IMR-90 (cell line): ENCODE measurements at regions not wholly inside any gene's neighbourhood (a gene's known extent, or its start where the extent isn't known, plus 50 kb on each side); places are given as distances from the start of the nearest gene placed in this dataset.

Source experiments
- ATAC-seq: fragments of 200-7000 bp; cut with Tn5 transposase; 2 replicates; pipeline ENCODE4 v1.9.1; 2020; ENCODE audit warnings: low read depth, mild to moderate bottlenecking, moderate library complexity
- BruUV-seq: library from RNA; stranded (reverse); fragments of 400-500 nt; replicated peaks from 2 replicates; lab custom pipeline; 2021; lab: Mats Ljungman, UMichigan
- CTCF ChIA-PET: fragments of 300-600 bp; formaldehyde crosslinking; extraction: SDS; loops from one replicate; lab custom pipeline; 2021; ENCODE audit warnings: antibody characterized with exemption; lab: Yijun Ruan, JAX
- POLR2A ChIA-PET: fragments of 300-600 bp; sonication (Branson Sonifier 250); formaldehyde crosslinking; loops from one replicate; lab custom pipeline; 2022; ENCODE audit warnings: antibody characterized with exemption; ENCODE audit not compliant: unreplicated experiment; lab: Charles Lee
- DNase-seq: peaks from one replicate; pipeline ENCODE4 v3.0.0; 2013
- H2AFZ ChIP-seq: replicated peaks from 2 replicates; pipeline ENCODE3; 2013; ENCODE audit warnings: low read length, mild to moderate bottlenecking; ENCODE audit not compliant: poor library complexity
- H2AK5ac ChIP-seq: 2 replicates; pipeline ENCODE4 v1.6.1; 2013; ENCODE audit warnings: low read depth, low read length, inconsistent platforms
- H2AK9ac ChIP-seq: replicated peaks from 2 replicates; pipeline ENCODE3; 2013; ENCODE audit warnings: mild to moderate bottlenecking, low read depth, low read length, moderate library complexity; ENCODE audit not compliant: poor library complexity
- H2BK120ac ChIP-seq: 2 replicates; pipeline ENCODE4 v1.6.1; 2013; ENCODE audit warnings: low read depth, low read length, inconsistent platforms
- H2BK15ac ChIP-seq: 3 replicates; pipeline ENCODE4 v1.6.1; 2013; ENCODE audit warnings: low read depth, low read length, inconsistent platforms
- H2BK20ac ChIP-seq: 2 replicates; pipeline ENCODE4 v1.6.1; 2013; ENCODE audit warnings: low read depth, mild to moderate bottlenecking, inconsistent platforms, low read length, moderate library complexity
- H2BK5ac ChIP-seq: 2 replicates; pipeline ENCODE4 v1.6.1; 2013; ENCODE audit warnings: mild to moderate bottlenecking, low read depth, low read length, inconsistent platforms; ENCODE audit not compliant: poor library complexity, severe bottlenecking
- H3K14ac ChIP-seq: replicated peaks from 2 replicates; pipeline ENCODE4 v1.6.1; 2013; ENCODE audit warnings: low read depth, low read length, inconsistent platforms
- H3K18ac ChIP-seq: 2 replicates; pipeline ENCODE4 v1.6.1; 2013; ENCODE audit warnings: low read depth, low read length, control low read depth
- H3K23ac ChIP-seq: 2 replicates; pipeline ENCODE4 v1.6.1; 2013; ENCODE audit warnings: low read depth, low read length, inconsistent platforms
- H3K27ac ChIP-seq: 2 replicates; pipeline ENCODE4 v1.5.1; 2013; ENCODE audit warnings: mild to moderate bottlenecking, control low read depth, low read length; ENCODE audit not compliant: insufficient read depth
- H3K27me3 ChIP-seq: 2 replicates; pipeline ENCODE4 v1.6.1; 2013; ENCODE audit warnings: low read length; ENCODE audit not compliant: control insufficient read depth, insufficient read depth
- H3K36me3 ChIP-seq: 2 replicates; pipeline ENCODE4 v1.6.1; 2013; ENCODE audit warnings: low read length, mixed read lengths; ENCODE audit not compliant: control insufficient read depth, insufficient read depth
- H3K4ac ChIP-seq: 2 replicates; pipeline ENCODE4 v1.6.1; 2013; ENCODE audit warnings: low read depth, low read length, inconsistent platforms
- H3K4me1 ChIP-seq: 2 replicates; pipeline ENCODE4 v1.6.1; 2013; ENCODE audit warnings: low read length, mixed read lengths; ENCODE audit not compliant: control insufficient read depth, insufficient read depth
- H3K4me2 ChIP-seq: 2 replicates; pipeline ENCODE4 v1.6.1; 2013; ENCODE audit warnings: low read depth, mild to moderate bottlenecking, control low read depth, low read length, moderate library complexity
- H3K4me3 ChIP-seq: 2 replicates; pipeline ENCODE4 v1.5.1; 2013; ENCODE audit warnings: low read depth, mild to moderate bottlenecking, control low read depth, low read length, moderate library complexity; ENCODE audit not compliant: insufficient read depth
- H3K56ac ChIP-seq: 2 replicates; pipeline ENCODE4 v1.6.1; 2013; ENCODE audit warnings: low read length, inconsistent platforms; ENCODE audit not compliant: insufficient read depth; ENCODE audit errors: extremely low read depth
- H3K79me1 ChIP-seq, 2 experiments: 2 replicates each; pipeline ENCODE4 v1.6.1; 2013; ENCODE audit warnings: low read length in 2 of 2, inconsistent platforms in 1 of 2, low read depth in 1 of 2
- H3K9ac ChIP-seq: 2 replicates; pipeline ENCODE4 v1.6.1; 2013; ENCODE audit warnings: low read depth, low read length, control low read depth
- H3K9me1 ChIP-seq: 2 replicates; pipeline ENCODE4 v1.6.1; 2013; ENCODE audit warnings: low read length, inconsistent platforms; ENCODE audit not compliant: insufficient read depth
- H3K9me3 ChIP-seq: 2 replicates; pipeline ENCODE4 v1.6.1; 2013; ENCODE audit warnings: low read length; ENCODE audit not compliant: control insufficient read depth, insufficient read depth
- H4K20me1 ChIP-seq: 2 replicates; pipeline ENCODE4 v1.6.1; 2013; ENCODE audit warnings: low read length, inconsistent platforms; ENCODE audit not compliant: insufficient read depth
- H4K5ac ChIP-seq: 2 replicates; pipeline ENCODE4 v1.6.1; 2013; ENCODE audit warnings: mild to moderate bottlenecking, low read depth, low read length, control low read depth
- H4K8ac ChIP-seq, 2 experiments: 2 replicates each; pipeline ENCODE4 v1.6.1; 2013; ENCODE audit warnings: low read depth in 2 of 2, low read length in 2 of 2, control low read depth in 1 of 2, inconsistent platforms in 1 of 2
- H4K91ac ChIP-seq: 2 replicates; pipeline ENCODE4 v1.6.1; 2013; ENCODE audit warnings: low read depth, low read length, inconsistent platforms; ENCODE audit not compliant: insufficient read depth
- BHLHE40 ChIP-seq: fragments of 150-350 bp; IDR thresholded peaks from 2 replicates; pipeline ENCODE4 v1.6.1; 2016; ENCODE audit warnings: mild to moderate bottlenecking, low read depth, low read length
- CEBPB ChIP-seq: IDR thresholded peaks from 2 replicates; pipeline ENCODE4 v1.6.1; 2012; ENCODE audit warnings: low read depth, low read length, improper control_type of control experiment
- CHD1 ChIP-seq: IDR thresholded peaks from 2 replicates; pipeline ENCODE4 v1.6.1; 2012; ENCODE audit warnings: low read depth, low read length, improper control_type of control experiment
- CTCF ChIP-seq: conservative IDR thresholded peaks from 2 replicates; pipeline ENCODE4 v1.5.1; 2012; ENCODE audit warnings: mild to moderate bottlenecking, low read depth, low read length, improper control_type of control experiment
- ELK1 ChIP-seq: fragments of 150-350 bp; IDR thresholded peaks from 2 replicates; pipeline ENCODE4 v1.6.1; 2016; ENCODE audit warnings: low read depth, mild to moderate bottlenecking, low read length, moderate library complexity, borderline replicate concordance
- FOS ChIP-seq: fragments of 150-350 bp; IDR thresholded peaks from 2 replicates; pipeline ENCODE4 v1.6.1; 2016; ENCODE audit warnings: low read depth, low read length
- MAFK ChIP-seq: IDR thresholded peaks from 2 replicates; pipeline ENCODE4 v1.6.1; 2012; ENCODE audit warnings: low read depth, low read length, improper control_type of control experiment
- MAZ ChIP-seq: IDR thresholded peaks from 2 replicates; pipeline ENCODE4 v1.6.1; 2012; ENCODE audit warnings: low read depth, mild to moderate bottlenecking, low read length, improper control_type of control experiment, moderate library complexity, borderline replicate concordance
- NFE2L2 ChIP-seq: fragments of 150-350 bp; IDR thresholded peaks from 2 replicates; pipeline ENCODE4 v1.6.1; 2016; ENCODE audit warnings: low read depth, mild to moderate bottlenecking, low read length
- POLR2A ChIP-seq: IDR thresholded peaks from 2 replicates; pipeline ENCODE4 v1.6.1; 2012; ENCODE audit warnings: mild to moderate bottlenecking, low read depth, low read length
- RAD21 ChIP-seq: IDR thresholded peaks from 2 replicates; pipeline ENCODE4 v1.6.1; 2012; ENCODE audit warnings: low read length, improper control_type of control experiment
- RCOR1 ChIP-seq: IDR thresholded peaks from 2 replicates; pipeline ENCODE4 v1.6.1; 2012; ENCODE audit warnings: mild to moderate bottlenecking, low read length, improper control_type of control experiment; ENCODE audit not compliant: insufficient replicate concordance
- RFX5 ChIP-seq: IDR thresholded peaks from 2 replicates; pipeline ENCODE4 v1.8.0; 2012; ENCODE audit warnings: low read depth, mild to moderate bottlenecking, low read length, moderate library complexity
- SMC3 ChIP-seq: fragments of 150-350 bp; IDR thresholded peaks from 2 replicates; pipeline ENCODE4 v1.6.1; 2016; ENCODE audit warnings: low read depth, mild to moderate bottlenecking, antibody characterized with exemption, low read length, moderate library complexity
- USF2 ChIP-seq: fragments of 150-350 bp; IDR thresholded peaks from 2 replicates; pipeline ENCODE4 v1.6.1; 2017; ENCODE audit warnings: mild to moderate bottlenecking, antibody characterized with exemption, low read length, low read depth
- WGBS, 2 experiments: methylation state at CpG; one replicate each; pipeline versions ENCODE4 v1.1.5 to v1.1.7; 2013; ENCODE audit warnings: missing lambda C conversion rate in 2 of 2; ENCODE audit not compliant: insufficient read length in 1 of 2; ENCODE audit errors: extremely low coverage in 2 of 2; 5-methylcytosine and 5-hydroxymethylcytosine counted together
- dilution Hi-C: fragments of 300-500 bp; cut with HindIII; formaldehyde crosslinking; loops from one replicate; pipeline ENCODE4 v1.14.3; 2018; ENCODE audit warnings: low sequenced_read_pairs; ENCODE audit not compliant: unreplicated experiment
- in situ Hi-C: fragments of 300-500 bp; cut with MboI; formaldehyde crosslinking; loops from 3 replicates; pipeline ENCODE4 v1.14.3; 2019; ENCODE audit warnings: low sequenced_read_pairs, inconsistent platforms, mixed read lengths
- intact Hi-C: fragments of 100-400 bp; cut with micrococcal nuclease; formaldehyde crosslinking; loops from 2 replicates; pipeline ENCODE4 v1.10.0; 2022

GRCh38 chr5:92969191-92969780, 611.7 kb downstream of the NR2F1-AS1 start:
- Histone ChIP-seq H3K9ac (no peak overlapping the region), H2BK15ac (no peak overlapping the region), H3K18ac (peak overlapping the region; percentile 3; the same call in 1 of the 2 replicates), H2BK5ac (no peak overlapping the region), H4K91ac (no peak overlapping the region), H3K4ac (no peak overlapping the region), H4K8ac (no peak overlapping the region), H3K23ac (no peak overlapping the region), H3K27me3 (no peaks in the 10 kb centered on the region), H2BK20ac (peak overlapping the region; percentile 27; the same call in 1 of the 2 replicates), H3K14ac (peak overlapping the region; percentile 56), H3K27ac (no peak overlapping the region), H4K5ac (no peak overlapping the region), H2AK5ac (no peak overlapping the region), H3K9me3 (no peaks in the 10 kb centered on the region), H3K79me1 (no peaks in the 10 kb centered on the region), H2AK9ac (no peak overlapping the region), H4K20me1 (no peaks in the 10 kb centered on the region), H3K36me3 (no peaks in the 10 kb centered on the region), H2AFZ (no peak overlapping the region), H2BK120ac (peak overlapping the region; percentile 30; the same call in 1 of the 2 replicates), H3K4me1 (0 out of 2 replicates have a peak, but pooled peaks cover 2% of the 10 kb centered on the region), H3K4me3 (no peak overlapping the region), H3K56ac (no peak overlapping the region), H3K4me2 (no peak overlapping the region), H3K9me1 (no peaks in the 10 kb centered on the region)
- in situ Hi-C loops (no loop called here), intact Hi-C loops (no loop called here), dilution Hi-C loops (no loop called here)
- no peak for DNase-seq
- no TSS peak for BruUV-seq
- TF ChIP-seq BHLHE40 (no peak), CTCF (no peak), RAD21 (no peak), MAZ (no peak), CEBPB (no peak), CHD1 (no peak), RCOR1 (no peak), FOS (no peak), NFE2L2 (no peak), USF2 (no peak), POLR2A (no peak), SMC3 (no peak), ELK1 (no peak), MAFK (no peak), RFX5 (no peak)
- no peak for ATAC-seq
- ChIA-PET CTCF (no interaction called here), POLR2A (no interaction called here)
- 100% methylated on average over 1 of the region's 5 CpGs; no CpG with 5 or more reads in 1 of the 2 experiments for WGBS, 2 experiments
